OCI-LY3 (cell line): ENCODE measurements at regions not wholly inside any gene's neighbourhood (a gene's known extent, or its start where the extent isn't known, plus 50 kb on each side); places are given as distances from the start of the nearest gene placed in this dataset.

ENCODE experiments used
- H2AFZ ChIP-seq: fragments of 200-600, 300-600 bp; shearing (Covaris generic); 2 replicates; pipeline ENCODE4 v1.6.0; 2014; ENCODE audit warnings: antibody characterized with exemption, low read depth, low read length
- H3K27ac ChIP-seq: fragments of 200-600, 300-600 bp; sonication (generic); 2 replicates; pipeline ENCODE4 v1.5.1; 2014; ENCODE audit warnings: mild to moderate bottlenecking, low read length, moderate library complexity, mixed read lengths
- H3K27me3 ChIP-seq: fragments of 200-600, 300-600 bp; sonication (generic); 2 replicates; pipeline ENCODE4 v1.6.1; 2014; ENCODE audit warnings: low read depth, low read length, mixed read lengths
- H3K36me3 ChIP-seq: fragments of 200-600, 300-600 bp; sonication (generic); replicated peaks from 2 replicates; pipeline ENCODE3; 2014; ENCODE audit warnings: low read depth, low read length, mixed read lengths
- H3K4me1 ChIP-seq: fragments of 300-600, 200-600 bp; sonication (generic); 2 replicates; pipeline ENCODE4 v1.6.1; 2014; ENCODE audit warnings: low read length, mixed read lengths
- H3K4me2 ChIP-seq: fragments of 200-600, 300-600 bp; sonication (generic); 2 replicates; pipeline ENCODE4 v1.6.1; 2014; ENCODE audit warnings: low read length, mixed read lengths
- H3K4me3 ChIP-seq: fragments of 300-600, 200-600 bp; sonication (generic); 2 replicates; pipeline ENCODE4 v1.5.1; 2014; ENCODE audit warnings: antibody characterized with exemption, mild to moderate bottlenecking, low read length, moderate library complexity
- H3K79me2 ChIP-seq: fragments of 300-600, 200-600 bp; shearing (Covaris generic); 2 replicates; pipeline ENCODE4 v1.6.1; 2014; ENCODE audit warnings: mild to moderate bottlenecking, low read length, mixed read lengths
- H3K9ac ChIP-seq: fragments of 300-600, 200-600 bp; shearing (Covaris generic); 2 replicates; pipeline ENCODE4 v1.6.0; 2014; ENCODE audit warnings: mild to moderate bottlenecking, low read length, moderate library complexity
- H3K9me3 ChIP-seq: fragments of 200-600, 300-600 bp; shearing (Covaris generic); 2 replicates; pipeline ENCODE4 v1.6.1; 2014; ENCODE audit warnings: low read length, mixed read lengths; ENCODE audit not compliant: insufficient read depth
- H4K20me1 ChIP-seq: fragments of 200-600, 300-600 bp; sonication (generic); 2 replicates; pipeline ENCODE4 v1.6.1; 2016; ENCODE audit warnings: low read length, mixed read lengths; ENCODE audit not compliant: insufficient read depth
- EZH2phosphoT487 ChIP-seq: fragments of 200-600 bp; shearing (Covaris generic); IDR thresholded peaks from 2 replicates; pipeline ENCODE4 v1.6.1; 2018; ENCODE audit warnings: antibody characterized with exemption, mixed run types, low read depth
- TF ChIP-seq, protein P1 (sequence below): fragments of 200-600, 300-600 bp; sonication (generic); IDR thresholded peaks from 2 replicates; pipeline ENCODE4 v1.5.1; 2014; ENCODE audit warnings: antibody characterized with exemption, low read length, low read depth

DNA sequence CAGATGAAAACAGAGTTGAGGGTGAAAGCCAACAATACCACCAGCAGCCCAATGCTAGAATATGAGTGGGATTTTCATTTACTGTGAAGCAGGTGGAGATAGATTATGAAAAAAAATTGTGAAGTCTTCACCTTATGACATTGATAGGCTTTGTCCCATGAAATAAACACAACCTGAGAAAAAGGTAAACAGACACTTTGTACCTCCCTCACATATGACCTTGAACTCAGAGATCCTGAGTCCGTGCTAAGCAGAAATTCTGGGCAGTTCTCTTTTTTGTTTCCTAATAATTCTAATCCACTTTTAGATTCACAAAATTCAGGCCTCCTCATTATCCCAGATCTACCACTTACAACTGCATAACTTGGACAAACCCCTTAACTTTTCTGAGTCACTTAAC lies 127.3 kb upstream of the RORB start:
- Histone ChIP-seq H3K4me1 (no peaks in the 10 kb centered on the region), H3K9ac (no peak overlapping the region), H3K9me3 (no peaks in the 10 kb centered on the region), H3K4me3 (no peak overlapping the region), H3K79me2 (no peaks in the 10 kb centered on the region), H2AFZ (no peak overlapping the region), H3K27ac (no peak overlapping the region), H3K36me3 (no peaks in the 10 kb centered on the region), H3K4me2 (no peak overlapping the region), H4K20me1 (no peaks in the 10 kb centered on the region), H3K27me3 (no peaks in the 10 kb centered on the region)
- TF ChIP-seq EZH2phosphoT487, result no peak
- TF ChIP-seq, protein P1, sequence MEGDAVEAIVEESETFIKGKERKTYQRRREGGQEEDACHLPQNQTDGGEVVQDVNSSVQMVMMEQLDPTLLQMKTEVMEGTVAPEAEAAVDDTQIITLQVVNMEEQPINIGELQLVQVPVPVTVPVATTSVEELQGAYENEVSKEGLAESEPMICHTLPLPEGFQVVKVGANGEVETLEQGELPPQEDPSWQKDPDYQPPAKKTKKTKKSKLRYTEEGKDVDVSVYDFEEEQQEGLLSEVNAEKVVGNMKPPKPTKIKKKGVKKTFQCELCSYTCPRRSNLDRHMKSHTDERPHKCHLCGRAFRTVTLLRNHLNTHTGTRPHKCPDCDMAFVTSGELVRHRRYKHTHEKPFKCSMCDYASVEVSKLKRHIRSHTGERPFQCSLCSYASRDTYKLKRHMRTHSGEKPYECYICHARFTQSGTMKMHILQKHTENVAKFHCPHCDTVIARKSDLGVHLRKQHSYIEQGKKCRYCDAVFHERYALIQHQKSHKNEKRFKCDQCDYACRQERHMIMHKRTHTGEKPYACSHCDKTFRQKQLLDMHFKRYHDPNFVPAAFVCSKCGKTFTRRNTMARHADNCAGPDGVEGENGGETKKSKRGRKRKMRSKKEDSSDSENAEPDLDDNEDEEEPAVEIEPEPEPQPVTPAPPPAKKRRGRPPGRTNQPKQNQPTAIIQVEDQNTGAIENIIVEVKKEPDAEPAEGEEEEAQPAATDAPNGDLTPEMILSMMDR, result no peak

DNA sequence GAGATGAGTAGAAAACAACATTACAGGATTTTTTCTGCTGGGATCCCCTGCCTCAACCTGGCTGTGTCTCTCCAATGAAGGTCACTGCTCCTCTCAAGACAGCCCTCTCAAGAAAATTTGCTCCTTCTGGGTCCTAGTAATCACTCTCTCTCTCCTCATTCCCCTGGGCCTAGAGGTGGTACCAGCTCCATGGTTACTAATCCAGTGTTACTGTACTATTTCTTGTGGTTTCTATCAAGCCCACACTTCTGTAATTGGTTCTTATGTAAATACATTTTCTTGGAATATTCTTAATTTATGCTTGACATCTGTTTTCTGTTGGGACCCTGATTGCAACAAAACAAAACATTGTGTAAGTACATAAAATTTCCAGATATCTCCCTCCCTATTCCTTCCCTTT lies 123.8 kb upstream of the RORB start:
- Histone ChIP-seq H3K9ac (no peak overlapping the region), H3K4me2 (no peak overlapping the region), H3K4me3 (no peak overlapping the region), H3K27me3 (no peaks in the 10 kb centered on the region), H3K79me2 (no peaks in the 10 kb centered on the region), H3K27ac (no peak overlapping the region), H2AFZ (no peak overlapping the region), H4K20me1 (no peaks in the 10 kb centered on the region), H3K4me1 (no peaks in the 10 kb centered on the region), H3K9me3 (no peaks in the 10 kb centered on the region), H3K36me3 (no peaks in the 10 kb centered on the region)
- TF ChIP-seq, protein P1, result no peak
- no peak for TF ChIP-seq EZH2phosphoT487

DNA sequence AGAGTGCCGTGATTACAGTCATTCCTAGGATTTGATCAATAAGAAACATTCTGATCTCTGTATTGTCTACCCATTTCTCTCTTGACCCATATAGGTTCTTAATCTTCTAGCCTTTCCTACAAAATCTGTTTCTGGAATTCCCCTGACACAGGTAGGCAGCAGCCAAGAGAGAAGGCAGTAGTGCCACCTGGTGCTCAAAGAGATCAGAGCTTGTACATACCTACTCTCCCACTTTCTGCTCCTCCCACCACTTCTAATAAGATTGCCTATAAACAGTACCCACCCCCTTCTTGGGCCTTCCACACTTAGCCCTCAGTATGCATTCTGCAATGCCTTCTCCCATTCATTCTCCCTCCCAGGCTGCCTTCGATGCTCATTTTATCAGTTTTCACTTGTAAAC lies 117.4 kb upstream of the RORB start:
- H4K20me1 ChIP-seq, result no peaks in the 10 kb centered on the region
- H3K79me2 ChIP-seq, result no peaks in the 10 kb centered on the region
- no peaks in the 10 kb centered on the region for H3K27me3 ChIP-seq
- H3K4me2 ChIP-seq, result peak overlapping the region; percentile 51
- H3K4me3 ChIP-seq, result peak overlapping the region; percentile 30; the same call in 1 of the 2 replicates
- TF ChIP-seq, protein P1, result peak; percentile 89
- no peak for TF ChIP-seq EZH2phosphoT487
- peaks cover 5% of the 10 kb centered on the region for H3K4me1 ChIP-seq
- no peak overlapping the region for H3K27ac ChIP-seq
- H3K36me3 ChIP-seq, result no peaks in the 10 kb centered on the region
- peak overlapping the region; percentile 51 for H2AFZ ChIP-seq
- no peak overlapping the region for H3K9ac ChIP-seq
- no peaks in the 10 kb centered on the region for H3K9me3 ChIP-seq

DNA sequence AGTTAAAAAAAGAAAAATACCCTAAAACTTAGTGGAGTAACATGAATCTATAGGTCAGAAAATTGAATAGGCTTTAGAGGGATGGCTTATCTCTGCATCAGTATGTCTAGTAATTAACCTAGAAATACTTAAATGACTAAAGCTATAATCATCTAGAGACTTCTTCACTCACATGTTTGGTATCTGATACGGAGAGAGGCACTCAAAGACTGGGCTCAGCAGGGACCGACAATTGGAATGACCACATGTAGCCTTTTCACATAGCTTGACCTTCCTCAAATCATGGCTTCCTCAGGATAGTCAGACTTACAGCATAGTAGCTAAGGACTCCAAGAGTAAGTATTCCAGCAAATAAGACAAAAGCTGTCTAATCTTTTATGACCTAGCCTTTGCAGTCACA lies 105.3 kb upstream of the RORB start:
- Histone ChIP-seq H2AFZ (no peak overlapping the region), H3K9me3 (no peaks in the 10 kb centered on the region), H3K4me2 (no peak overlapping the region), H3K9ac (no peak overlapping the region), H3K79me2 (no peaks in the 10 kb centered on the region), H3K27ac (no peak overlapping the region), H3K4me1 (no peaks in the 10 kb centered on the region), H4K20me1 (no peaks in the 10 kb centered on the region), H3K36me3 (no peaks in the 10 kb centered on the region), H3K4me3 (no peak overlapping the region), H3K27me3 (no peaks in the 10 kb centered on the region)
- TF ChIP-seq, protein P1, result no peak
- no peak for TF ChIP-seq EZH2phosphoT487
